ENCODE measurements at regions not wholly inside any gene's neighbourhood (a gene's known extent, or its start where the extent isn't known, plus 50 kb on each side); places are given as distances from the start of the nearest gene placed in this dataset.
A peak's percentile ranks its signal among the peaks of the same experiment; 100 is the strongest.

DNA sequence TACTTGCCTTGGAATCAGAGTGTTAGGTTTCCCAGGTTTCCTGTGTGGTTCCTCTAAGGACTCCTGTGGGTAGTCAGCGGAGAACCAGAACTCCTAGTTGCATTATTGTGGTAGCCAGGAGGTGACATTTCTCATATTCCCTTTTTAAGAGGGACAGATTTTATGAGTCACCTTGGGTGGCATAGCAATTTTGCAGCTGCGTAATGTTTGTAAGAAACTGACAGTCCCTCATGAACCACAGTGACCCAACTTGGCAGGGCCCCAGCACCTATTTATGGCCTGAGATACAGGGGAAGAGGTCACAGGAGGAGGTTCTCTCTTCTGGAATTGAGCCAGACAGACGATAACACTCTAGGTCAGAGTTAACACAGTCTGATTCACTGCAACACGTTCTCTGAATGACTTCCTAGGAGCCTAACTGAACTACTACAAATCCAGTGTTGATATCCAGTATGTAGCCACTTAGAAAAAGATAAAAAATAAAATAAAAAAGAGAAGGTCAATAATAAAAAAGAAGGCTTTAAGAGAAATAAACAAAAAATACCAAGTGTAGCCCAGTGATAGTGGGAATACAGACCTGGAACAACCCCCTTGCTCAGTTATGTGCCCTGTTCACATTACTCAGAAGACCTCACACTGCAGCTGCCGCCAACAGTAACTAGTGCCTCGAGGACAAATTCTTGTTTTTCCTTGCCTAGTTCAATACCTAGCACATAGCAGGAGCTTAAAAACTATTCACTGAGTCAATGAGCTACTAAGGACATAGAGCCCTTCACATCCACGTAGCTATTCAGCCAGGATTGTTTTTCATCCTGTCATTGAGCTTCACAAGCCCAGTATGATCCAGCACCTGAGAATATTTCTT is 50.7 kb upstream of the VLDLR start (continued):
- no peak for TF ChIP-seq SMARCA5 (IDR thresholded peaks at IDR 0.05)
- TF ChIP-seq HDGF (IDR thresholded peaks at IDR 0.05) = no peak
- TF ChIP-seq EZH2 (IDR thresholded peaks at IDR 0.05; ENCODE audit: borderline replicate concordance, control insufficient read depth, low read depth, low read length) = no peak
- TF ChIP-seq, protein P1, sequence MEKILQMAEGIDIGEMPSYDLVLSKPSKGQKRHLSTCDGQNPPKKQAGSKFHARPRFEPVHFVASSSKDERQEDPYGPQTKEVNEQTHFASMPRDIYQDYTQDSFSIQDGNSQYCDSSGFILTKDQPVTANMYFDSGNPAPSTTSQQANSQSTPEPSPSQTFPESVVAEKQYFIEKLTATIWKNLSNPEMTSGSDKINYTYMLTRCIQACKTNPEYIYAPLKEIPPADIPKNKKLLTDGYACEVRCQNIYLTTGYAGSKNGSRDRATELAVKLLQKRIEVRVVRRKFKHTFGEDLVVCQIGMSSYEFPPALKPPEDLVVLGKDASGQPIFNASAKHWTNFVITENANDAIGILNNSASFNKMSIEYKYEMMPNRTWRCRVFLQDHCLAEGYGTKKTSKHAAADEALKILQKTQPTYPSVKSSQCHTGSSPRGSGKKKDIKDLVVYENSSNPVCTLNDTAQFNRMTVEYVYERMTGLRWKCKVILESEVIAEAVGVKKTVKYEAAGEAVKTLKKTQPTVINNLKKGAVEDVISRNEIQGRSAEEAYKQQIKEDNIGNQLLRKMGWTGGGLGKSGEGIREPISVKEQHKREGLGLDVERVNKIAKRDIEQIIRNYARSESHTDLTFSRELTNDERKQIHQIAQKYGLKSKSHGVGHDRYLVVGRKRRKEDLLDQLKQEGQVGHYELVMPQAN (conservative IDR thresholded peaks at IDR 0.05) = no peak
- no peak for TF ChIP-seq ZNF24 (IDR thresholded peaks at IDR 0.05)
- TF ChIP-seq IKZF1 (conservative IDR thresholded peaks at IDR 0.05) = peak; percentile 76
- TF ChIP-seq PML (IDR thresholded peaks at IDR 0.05; ENCODE audit: low read length) = no peak
- no peak for TF ChIP-seq MTA3 (IDR thresholded peaks at IDR 0.05; ENCODE audit: borderline replicate concordance, low read length)
- TF ChIP-seq, protein P2, sequence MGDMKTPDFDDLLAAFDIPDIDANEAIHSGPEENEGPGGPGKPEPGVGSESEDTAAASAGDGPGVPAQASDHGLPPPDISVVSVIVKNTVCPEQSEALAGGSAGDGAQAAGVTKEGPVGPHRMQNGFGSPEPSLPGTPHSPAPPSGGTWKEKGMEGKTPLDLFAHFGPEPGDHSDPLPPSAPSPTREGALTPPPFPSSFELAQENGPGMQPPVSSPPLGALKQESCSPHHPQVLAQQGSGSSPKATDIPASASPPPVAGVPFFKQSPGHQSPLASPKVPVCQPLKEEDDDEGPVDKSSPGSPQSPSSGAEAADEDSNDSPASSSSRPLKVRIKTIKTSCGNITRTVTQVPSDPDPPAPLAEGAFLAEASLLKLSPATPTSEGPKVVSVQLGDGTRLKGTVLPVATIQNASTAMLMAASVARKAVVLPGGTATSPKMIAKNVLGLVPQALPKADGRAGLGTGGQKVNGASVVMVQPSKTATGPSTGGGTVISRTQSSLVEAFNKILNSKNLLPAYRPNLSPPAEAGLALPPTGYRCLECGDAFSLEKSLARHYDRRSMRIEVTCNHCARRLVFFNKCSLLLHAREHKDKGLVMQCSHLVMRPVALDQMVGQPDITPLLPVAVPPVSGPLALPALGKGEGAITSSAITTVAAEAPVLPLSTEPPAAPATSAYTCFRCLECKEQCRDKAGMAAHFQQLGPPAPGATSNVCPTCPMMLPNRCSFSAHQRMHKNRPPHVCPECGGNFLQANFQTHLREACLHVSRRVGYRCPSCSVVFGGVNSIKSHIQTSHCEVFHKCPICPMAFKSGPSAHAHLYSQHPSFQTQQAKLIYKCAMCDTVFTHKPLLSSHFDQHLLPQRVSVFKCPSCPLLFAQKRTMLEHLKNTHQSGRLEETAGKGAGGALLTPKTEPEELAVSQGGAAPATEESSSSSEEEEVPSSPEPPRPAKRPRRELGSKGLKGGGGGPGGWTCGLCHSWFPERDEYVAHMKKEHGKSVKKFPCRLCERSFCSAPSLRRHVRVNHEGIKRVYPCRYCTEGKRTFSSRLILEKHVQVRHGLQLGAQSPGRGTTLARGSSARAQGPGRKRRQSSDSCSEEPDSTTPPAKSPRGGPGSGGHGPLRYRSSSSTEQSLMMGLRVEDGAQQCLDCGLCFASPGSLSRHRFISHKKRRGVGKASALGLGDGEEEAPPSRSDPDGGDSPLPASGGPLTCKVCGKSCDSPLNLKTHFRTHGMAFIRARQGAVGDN (IDR thresholded peaks at IDR 0.05) = no peak
- TF ChIP-seq SP1 (IDR thresholded peaks at IDR 0.05; ENCODE audit: low read depth, low read length) = no peak
- TF ChIP-seq, protein P3, sequence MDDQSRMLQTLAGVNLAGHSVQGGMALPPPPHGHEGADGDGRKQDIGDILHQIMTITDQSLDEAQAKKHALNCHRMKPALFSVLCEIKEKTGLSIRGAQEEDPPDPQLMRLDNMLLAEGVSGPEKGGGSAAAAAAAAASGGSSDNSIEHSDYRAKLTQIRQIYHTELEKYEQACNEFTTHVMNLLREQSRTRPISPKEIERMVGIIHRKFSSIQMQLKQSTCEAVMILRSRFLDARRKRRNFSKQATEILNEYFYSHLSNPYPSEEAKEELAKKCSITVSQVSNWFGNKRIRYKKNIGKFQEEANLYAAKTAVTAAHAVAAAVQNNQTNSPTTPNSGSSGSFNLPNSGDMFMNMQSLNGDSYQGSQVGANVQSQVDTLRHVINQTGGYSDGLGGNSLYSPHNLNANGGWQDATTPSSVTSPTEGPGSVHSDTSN (IDR thresholded peaks at IDR 0.05; ENCODE audit: insufficient replicate concordance, low read depth, low read length) = no peak
- no peak for TF ChIP-seq NR2C1 (IDR thresholded peaks at IDR 0.05)
- TF ChIP-seq POLR2A (IDR thresholded peaks at IDR 0.05; ENCODE audit: low read depth, low read length) = no peak
- peak; percentile 22 to 25; a peak in 1 of 4 replicates for TF ChIP-seq BHLHE40 (IDR thresholded peaks at IDR 0.05; ENCODE audit: borderline replicate concordance in 1 of 2, low read depth in 2 of 2, low read length in 1 of 2)
- TF ChIP-seq, protein P4, sequence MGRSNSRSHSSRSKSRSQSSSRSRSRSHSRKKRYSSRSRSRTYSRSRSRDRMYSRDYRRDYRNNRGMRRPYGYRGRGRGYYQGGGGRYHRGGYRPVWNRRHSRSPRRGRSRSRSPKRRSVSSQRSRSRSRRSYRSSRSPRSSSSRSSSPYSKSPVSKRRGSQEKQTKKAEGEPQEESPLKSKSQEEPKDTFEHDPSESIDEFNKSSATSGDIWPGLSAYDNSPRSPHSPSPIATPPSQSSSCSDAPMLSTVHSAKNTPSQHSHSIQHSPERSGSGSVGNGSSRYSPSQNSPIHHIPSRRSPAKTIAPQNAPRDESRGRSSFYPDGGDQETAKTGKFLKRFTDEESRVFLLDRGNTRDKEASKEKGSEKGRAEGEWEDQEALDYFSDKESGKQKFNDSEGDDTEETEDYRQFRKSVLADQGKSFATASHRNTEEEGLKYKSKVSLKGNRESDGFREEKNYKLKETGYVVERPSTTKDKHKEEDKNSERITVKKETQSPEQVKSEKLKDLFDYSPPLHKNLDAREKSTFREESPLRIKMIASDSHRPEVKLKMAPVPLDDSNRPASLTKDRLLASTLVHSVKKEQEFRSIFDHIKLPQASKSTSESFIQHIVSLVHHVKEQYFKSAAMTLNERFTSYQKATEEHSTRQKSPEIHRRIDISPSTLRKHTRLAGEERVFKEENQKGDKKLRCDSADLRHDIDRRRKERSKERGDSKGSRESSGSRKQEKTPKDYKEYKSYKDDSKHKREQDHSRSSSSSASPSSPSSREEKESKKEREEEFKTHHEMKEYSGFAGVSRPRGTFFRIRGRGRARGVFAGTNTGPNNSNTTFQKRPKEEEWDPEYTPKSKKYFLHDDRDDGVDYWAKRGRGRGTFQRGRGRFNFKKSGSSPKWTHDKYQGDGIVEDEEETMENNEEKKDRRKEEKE (IDR thresholded peaks at IDR 0.05) = no peak
- TF ChIP-seq MEF2B (IDR thresholded peaks at IDR 0.05; ENCODE audit: partially characterized antibody, poor library complexity, severe bottlenecking) = peak; percentile 81
- TF ChIP-seq SRF (IDR thresholded peaks at IDR 0.05; ENCODE audit: low read depth in 2 of 2, low read length in 2 of 2) = no peak
- TF ChIP-seq SMAD5 (IDR thresholded peaks at IDR 0.05; ENCODE audit: low read depth) = no peak
- TF ChIP-seq FOXK2 (IDR thresholded peaks at IDR 0.05) = no peak
- TF ChIP-seq KAT2A (conservative IDR thresholded peaks at IDR 0.05; ENCODE audit: control insufficient read depth, low read depth, low read length) = no peak
- TF ChIP-seq BCL11A (IDR thresholded peaks at IDR 0.05; ENCODE audit: low read depth, low read length) = no peak
